DOHH2 (cell line): ENCODE measurements at regions not wholly inside any gene's neighbourhood (a gene's known extent, or its start where the extent isn't known, plus 50 kb on each side); places are given as distances from the start of the nearest gene placed in this dataset.

Experiments
- H3F3A ChIP-seq: fragments of 200-600 bp; sonication (generic), shearing (Covaris generic); 2 replicates; pipeline ENCODE4 v1.6.0; 2016; ENCODE audit warnings: antibody characterized with exemption, mild to moderate bottlenecking; ENCODE audit not compliant: control insufficient read depth, insufficient read depth
- H3K27ac ChIP-seq: fragments of 200-600 bp; sonication (generic); 2 replicates; pipeline ENCODE4 v1.5.1; 2014; ENCODE audit warnings: low read depth, mild to moderate bottlenecking, low read length, moderate library complexity
- H3K27me3 ChIP-seq: fragments of 200-600 bp; sonication (generic); 2 replicates; pipeline ENCODE4 v1.6.1; 2014; ENCODE audit warnings: mild to moderate bottlenecking, low read length, mixed read lengths; ENCODE audit not compliant: control insufficient read depth
- H3K36me3 ChIP-seq: fragments of 200-600 bp; sonication (generic); 2 replicates; pipeline ENCODE4 v1.6.1; 2014; ENCODE audit warnings: mild to moderate bottlenecking, low read length, moderate library complexity, mixed read lengths; ENCODE audit not compliant: control insufficient read depth
- H3K4me1 ChIP-seq: fragments of 200-600 bp; sonication (generic); 2 replicates; pipeline ENCODE4 v1.6.1; 2014; ENCODE audit warnings: mild to moderate bottlenecking, low read length, mixed read lengths; ENCODE audit not compliant: control insufficient read depth
- H3K4me2 ChIP-seq: fragments of 200-600 bp; sonication (generic); 2 replicates; pipeline ENCODE4 v1.6.0; 2014; ENCODE audit warnings: mild to moderate bottlenecking, low read length, moderate library complexity
- H3K4me3 ChIP-seq: fragments of 200-600 bp; sonication (generic); 2 replicates; pipeline ENCODE4 v1.5.1; 2014; ENCODE audit warnings: mild to moderate bottlenecking, low read length, mixed read lengths
- H3K79me2 ChIP-seq: fragments of 200-600 bp; sonication (generic); 2 replicates; pipeline ENCODE4 v1.6.1; 2014; ENCODE audit warnings: mild to moderate bottlenecking, low read length, mixed read lengths; ENCODE audit not compliant: control insufficient read depth
- H3K9me2 ChIP-seq: fragments of 200-600 bp; sonication (generic); replicated peaks from 2 replicates; pipeline ENCODE4 v1.6.1; 2014; ENCODE audit warnings: mild to moderate bottlenecking, low read length, mixed read lengths; ENCODE audit not compliant: control insufficient read depth
- H3K9me3 ChIP-seq: fragments of 200-600 bp; sonication (generic); 2 replicates; pipeline ENCODE4 v1.6.1; 2014; ENCODE audit warnings: antibody characterized with exemption, low read length, mixed read lengths; ENCODE audit not compliant: control insufficient read depth, insufficient read depth
- H4K20me1 ChIP-seq: fragments of 200-600 bp; sonication (generic); 2 replicates; pipeline ENCODE4 v1.6.0; 2014; ENCODE audit warnings: low read depth, mild to moderate bottlenecking, antibody characterized with exemption, low read length, moderate library complexity; ENCODE audit not compliant: control insufficient read depth, insufficient read depth
- CTCF ChIP-seq: fragments of 200-600 bp; sonication (generic); IDR thresholded peaks from one replicate; pipeline ENCODE4 v1.5.1; 2014; ENCODE audit warnings: antibody characterized with exemption, mild to moderate bottlenecking, low read depth, low read length; ENCODE audit not compliant: poor library complexity, severe bottlenecking
- EZH2phosphoT487 ChIP-seq: fragments of 200-600 bp; sonication (generic); IDR thresholded peaks from 2 replicates; pipeline ENCODE4 v1.6.1; 2017; ENCODE audit warnings: borderline replicate concordance, mild to moderate bottlenecking, antibody characterized with exemption, low read length, moderate library complexity, mixed read lengths

DNA sequence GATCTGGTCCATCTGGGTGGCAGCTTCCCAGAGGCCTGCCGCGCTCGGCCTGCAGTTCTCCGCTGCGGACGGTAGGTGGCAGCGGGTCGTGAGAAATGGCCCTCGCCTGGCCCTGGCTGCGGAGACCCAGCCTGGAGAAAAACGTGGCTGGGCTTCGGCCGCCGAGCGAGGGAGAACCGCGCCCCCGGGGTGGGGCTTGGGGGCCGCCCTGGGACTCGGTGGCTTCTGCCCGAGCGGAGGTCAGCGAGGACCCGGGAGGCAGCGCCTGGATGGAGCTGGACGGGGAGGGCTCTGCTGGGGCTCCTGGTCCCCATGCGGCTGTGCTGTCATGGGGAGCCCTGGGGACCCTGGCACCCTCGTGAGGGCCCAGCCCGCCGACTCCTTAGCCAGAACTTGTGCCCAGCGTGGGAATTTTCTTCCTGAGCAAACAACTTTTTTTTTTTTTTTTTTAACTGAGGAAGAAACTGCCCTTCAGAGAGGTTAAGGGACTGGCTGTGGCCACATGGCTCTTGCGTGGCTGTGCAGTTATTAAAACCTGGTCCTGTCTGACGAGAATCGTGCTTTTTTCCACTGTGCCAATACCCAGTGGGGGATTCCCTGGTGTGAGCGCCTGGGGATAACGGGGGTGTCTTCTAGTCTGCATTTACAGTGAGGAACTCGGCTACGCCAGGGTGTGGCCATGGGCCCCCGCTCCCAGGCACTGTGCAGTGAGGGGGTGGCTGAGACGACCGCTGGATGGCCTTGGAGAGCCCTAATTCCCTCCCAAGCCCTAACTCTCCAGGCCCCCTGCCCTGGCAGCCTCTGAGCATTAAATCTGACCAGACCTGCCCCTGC, 535.6 kb downstream of the INSC start:
- Histone ChIP-seq H3K79me2 (no peaks in the 10 kb centered on the region), H3K4me3 (peak overlapping the region; percentile 20; the same call in 1 of the 2 replicates), H3K27me3 (peaks cover 4% of the 10 kb centered on the region; the same call in 1 of the 2 replicates), H3K4me1 (no peaks in the 10 kb centered on the region), H3K4me2 (peak overlapping the region; percentile 51), H3K9me3 (no peaks in the 10 kb centered on the region), H3K9me2 (no peaks in the 10 kb centered on the region), H3K27ac (no peak overlapping the region), H3F3A (no peaks in the 10 kb centered on the region), H3K36me3 (no peaks in the 10 kb centered on the region), H4K20me1 (no peaks in the 10 kb centered on the region)
- TF ChIP-seq CTCF, result peak; percentile 75
- no peak for TF ChIP-seq EZH2phosphoT487

- Histone ChIP-seq H3K4me2 (no peak overlapping the region), H3K9me2 (no peaks in the 10 kb centered on the region), H3K4me1 (no peaks in the 10 kb centered on the region), H3K9me3 (no peaks in the 10 kb centered on the region), H3K27ac (no peak overlapping the region), H3K27me3 (peaks cover 4% of the 10 kb centered on the region; the same call in 1 of the 2 replicates), H4K20me1 (no peaks in the 10 kb centered on the region), H3F3A (no peaks in the 10 kb centered on the region), H3K4me3 (no peak overlapping the region), H3K79me2 (no peaks in the 10 kb centered on the region), H3K36me3 (no peaks in the 10 kb centered on the region)
- TF ChIP-seq CTCF, result no peak
- TF ChIP-seq EZH2phosphoT487, result no peak
Measured at GRCh38 chr11:15651033-15651432, 536.3 kb downstream of the INSC start.

DNA sequence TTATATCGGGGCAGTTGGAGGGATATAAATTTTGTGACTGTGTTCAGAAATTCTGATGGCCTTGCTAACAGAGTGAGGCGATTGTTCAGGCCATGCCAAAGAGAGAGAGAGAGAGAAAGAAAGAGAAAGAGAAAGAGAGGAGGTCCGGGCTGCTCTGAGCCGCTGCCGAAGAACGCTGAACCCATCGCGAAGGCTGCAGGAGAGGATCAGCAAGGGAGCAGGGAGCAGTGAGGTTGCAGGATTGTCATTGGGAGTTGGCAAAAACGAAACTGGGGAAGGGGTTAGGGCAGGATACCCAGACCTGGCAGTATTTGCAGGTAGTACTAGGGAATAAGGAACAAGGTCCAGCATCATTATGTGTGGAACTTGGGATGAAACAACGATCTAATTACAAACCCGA, 537.1 kb downstream of the INSC start:
- Histone ChIP-seq H3K4me1 (no peaks in the 10 kb centered on the region), H3K9me3 (no peaks in the 10 kb centered on the region), H3K36me3 (no peaks in the 10 kb centered on the region), H3K27ac (no peak overlapping the region), H3K27me3 (peaks cover 4% of the 10 kb centered on the region; the same call in 1 of the 2 replicates), H3K79me2 (no peaks in the 10 kb centered on the region), H3K4me2 (no peak overlapping the region), H3F3A (no peaks in the 10 kb centered on the region), H3K9me2 (no peaks in the 10 kb centered on the region), H3K4me3 (no peak overlapping the region), H4K20me1 (no peaks in the 10 kb centered on the region)
- TF ChIP-seq CTCF (no peak), EZH2phosphoT487 (no peak)
